Gastroesophageal sphincter (tissue), 3 donors: ENCODE measurements at regions not wholly inside any gene's neighbourhood (a gene's known extent, or its start where the extent isn't known, plus 50 kb on each side); places are given as distances from the start of the nearest gene placed in this dataset.

ENCODE experiments used
- EP300 ChIP-seq: sonication (generic); formaldehyde crosslinking; IDR thresholded peaks from one replicate; pipeline ENCODE4 v1.6.1; 2017; ENCODE audit warnings: antibody characterized with exemption, mild to moderate bottlenecking
- POLR2AphosphoS5 ChIP-seq: sonication (generic); formaldehyde crosslinking; IDR thresholded peaks from one replicate; pipeline ENCODE4 v1.6.1; 2017; ENCODE audit warnings: antibody characterized with exemption
- TF ChIP-seq, protein P1 (sequence below), 4 experiments: fragments of 200-600 bp in 2 of 4; fragments of 450-650 bp in 2 of 4; sonication (generic) in 1 of 4; IDR thresholded peaks; one replicate each; pipeline ENCODE4 v1.5.1; 2017 to 2019; ENCODE audit warnings: antibody characterized with exemption in 4 of 4, mild to moderate bottlenecking in 2 of 4, moderate library complexity in 2 of 4

DNA sequence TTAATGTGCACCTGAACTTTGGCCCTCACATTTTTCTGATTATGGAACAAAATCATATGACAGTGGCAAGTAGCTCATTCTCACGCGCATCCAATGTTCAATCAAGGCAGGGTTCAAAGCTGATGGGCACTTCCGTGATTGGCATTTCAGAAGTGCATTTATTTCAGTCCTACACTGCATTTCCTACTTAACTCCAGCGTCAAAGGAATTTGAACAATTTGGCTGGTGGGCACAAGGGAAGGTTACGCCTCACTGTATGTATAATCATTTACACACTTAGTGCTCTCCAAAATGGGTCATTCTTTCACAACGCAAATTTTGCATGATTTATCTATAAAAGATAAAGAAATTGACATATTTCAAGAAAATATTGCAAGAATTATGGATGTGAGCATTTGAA, 167.9 kb upstream of the VLDLR start:
- TF ChIP-seq, protein P1, sequence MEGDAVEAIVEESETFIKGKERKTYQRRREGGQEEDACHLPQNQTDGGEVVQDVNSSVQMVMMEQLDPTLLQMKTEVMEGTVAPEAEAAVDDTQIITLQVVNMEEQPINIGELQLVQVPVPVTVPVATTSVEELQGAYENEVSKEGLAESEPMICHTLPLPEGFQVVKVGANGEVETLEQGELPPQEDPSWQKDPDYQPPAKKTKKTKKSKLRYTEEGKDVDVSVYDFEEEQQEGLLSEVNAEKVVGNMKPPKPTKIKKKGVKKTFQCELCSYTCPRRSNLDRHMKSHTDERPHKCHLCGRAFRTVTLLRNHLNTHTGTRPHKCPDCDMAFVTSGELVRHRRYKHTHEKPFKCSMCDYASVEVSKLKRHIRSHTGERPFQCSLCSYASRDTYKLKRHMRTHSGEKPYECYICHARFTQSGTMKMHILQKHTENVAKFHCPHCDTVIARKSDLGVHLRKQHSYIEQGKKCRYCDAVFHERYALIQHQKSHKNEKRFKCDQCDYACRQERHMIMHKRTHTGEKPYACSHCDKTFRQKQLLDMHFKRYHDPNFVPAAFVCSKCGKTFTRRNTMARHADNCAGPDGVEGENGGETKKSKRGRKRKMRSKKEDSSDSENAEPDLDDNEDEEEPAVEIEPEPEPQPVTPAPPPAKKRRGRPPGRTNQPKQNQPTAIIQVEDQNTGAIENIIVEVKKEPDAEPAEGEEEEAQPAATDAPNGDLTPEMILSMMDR (IDR thresholded peaks at IDR 0.05) = no peak
- TF ChIP-seq EP300 (no peak), POLR2AphosphoS5 (no peak)
